HAP-1 (cell line): ENCODE measurements at regions not wholly inside any gene's neighbourhood (a gene's known extent, or its start where the extent isn't known, plus 50 kb on each side); places are given as distances from the start of the nearest gene placed in this dataset.

Experiments
- DNase-seq, 2 experiments: peaks; one replicate each; pipeline ENCODE4 v3.0.0-alpha.2; 2016 to 2020; ENCODE audit warnings: low spot score in 2 of 2
- H3K27me3 ChIP-seq: fragments of 250-450 bp; sonication (Bioruptor Pico); 2 replicates; pipeline ENCODE4 v1.5.1; 2020; ENCODE audit warnings: low read depth, mild to moderate bottlenecking, moderate library complexity
- H3K36me3 ChIP-seq: fragments of 250-450 bp; sonication (Bioruptor Pico); replicated peaks from 2 replicates; pipeline ENCODE4 v1.5.1; 2020; ENCODE audit warnings: mild to moderate bottlenecking
- H3K4me1 ChIP-seq: fragments of 250-450 bp; sonication (Bioruptor Pico); 2 replicates; pipeline ENCODE4 v1.5.1; 2020; ENCODE audit warnings: mild to moderate bottlenecking
- H3K4me3 ChIP-seq: fragments of 250-450 bp; sonication (Bioruptor Pico); 2 replicates; pipeline ENCODE4 v1.5.1; 2020; ENCODE audit warnings: mild to moderate bottlenecking, moderate library complexity
- H3K9me3 ChIP-seq: fragments of 250-450 bp; sonication (Bioruptor Pico); 2 replicates; pipeline ENCODE4 v1.5.1; 2020; ENCODE audit warnings: mild to moderate bottlenecking, moderate library complexity
- in situ Hi-C: fragments of 300-500 bp; cut with MboI; formaldehyde crosslinking; loops from 3 replicates; pipeline ENCODE4 v1.14.3; 2020; ENCODE audit warnings: low sequenced_read_pairs, inconsistent platforms, mixed read lengths

GRCh38 chr15:95120595-95120994 lies 889.2 kb downstream of the MCTP2 start:
- in situ Hi-C loops = no loop called here
- Histone ChIP-seq H3K27me3 (no peaks in the 10 kb centered on the region), H3K4me3 (no peak overlapping the region), H3K36me3 (no peaks in the 10 kb centered on the region), H3K9me3 (no peaks in the 10 kb centered on the region), H3K4me1 (no peaks in the 10 kb centered on the region)
- DNase-seq = no peak

GRCh38 chr15:95121191-95121590 lies 889.8 kb downstream of the MCTP2 start:
- no peak for DNase-seq
- Histone ChIP-seq H3K36me3 (no peaks in the 10 kb centered on the region), H3K9me3 (no peaks in the 10 kb centered on the region), H3K27me3 (no peaks in the 10 kb centered on the region), H3K4me1 (no peaks in the 10 kb centered on the region), H3K4me3 (no peak overlapping the region)
- in situ Hi-C loops = no loop called here

- no peaks in the 10 kb centered on the region for H3K36me3 ChIP-seq
- H3K27me3 ChIP-seq = no peaks in the 10 kb centered on the region
- DNase-seq = no peak
- H3K9me3 ChIP-seq = no peaks in the 10 kb centered on the region
- in situ Hi-C loops = no loop called here
- no peak overlapping the region for H3K4me3 ChIP-seq
- H3K4me1 ChIP-seq = no peaks in the 10 kb centered on the region
These were observed 894.4 kb downstream of the MCTP2 start for GRCh38 chr15:95125803-95126202.

- no peaks in the 10 kb centered on the region for H3K4me1 ChIP-seq
- in situ Hi-C loops = no loop called here
- H3K36me3 ChIP-seq = no peaks in the 10 kb centered on the region
- DNase-seq = no peak
- H3K4me3 ChIP-seq = no peak overlapping the region
- no peaks in the 10 kb centered on the region for H3K9me3 ChIP-seq
- H3K27me3 ChIP-seq = no peaks in the 10 kb centered on the region
These were observed 896.0 kb downstream of the MCTP2 start for GRCh38 chr15:95127356-95127755.

GRCh38 chr15:95129574-95129973 lies 898.2 kb downstream of the MCTP2 start:
- no peaks in the 10 kb centered on the region for H3K36me3 ChIP-seq
- H3K4me1 ChIP-seq = no peaks in the 10 kb centered on the region
- no peaks in the 10 kb centered on the region for H3K9me3 ChIP-seq
- H3K27me3 ChIP-seq = no peaks in the 10 kb centered on the region
- H3K4me3 ChIP-seq = no peak overlapping the region
- in situ Hi-C loops = no loop called here
- DNase-seq = no peak

GRCh38 chr15:95131131-95131556 lies 899.8 kb downstream of the MCTP2 start:
- no peaks in the 10 kb centered on the region for H3K27me3 ChIP-seq
- H3K4me1 ChIP-seq = no peaks in the 10 kb centered on the region
- in situ Hi-C loops = no loop called here
- no peak for DNase-seq
- no peaks in the 10 kb centered on the region for H3K36me3 ChIP-seq
- H3K9me3 ChIP-seq = no peaks in the 10 kb centered on the region
- no peak overlapping the region for H3K4me3 ChIP-seq

- in situ Hi-C loops = no loop called here
- no peaks in the 10 kb centered on the region for H3K9me3 ChIP-seq
- no peak overlapping the region for H3K4me3 ChIP-seq
- DNase-seq = no peak
- no peaks in the 10 kb centered on the region for H3K4me1 ChIP-seq
- H3K36me3 ChIP-seq = no peaks in the 10 kb centered on the region
- no peaks in the 10 kb centered on the region for H3K27me3 ChIP-seq
These were observed 901.4 kb downstream of the MCTP2 start for GRCh38 chr15:95132774-95133173.

GRCh38 chr15:95134431-95135110 lies 903.2 kb downstream of the MCTP2 start:
- no peaks in the 10 kb centered on the region for H3K9me3 ChIP-seq
- in situ Hi-C loops = no loop called here
- no peaks in the 10 kb centered on the region for H3K27me3 ChIP-seq
- no peaks in the 10 kb centered on the region for H3K36me3 ChIP-seq
- no peak for DNase-seq
- H3K4me1 ChIP-seq = no peaks in the 10 kb centered on the region
- no peak overlapping the region for H3K4me3 ChIP-seq

- H3K4me3 ChIP-seq = no peak overlapping the region
- no peak for DNase-seq
- no peaks in the 10 kb centered on the region for H3K36me3 ChIP-seq
- in situ Hi-C loops = no loop called here
- no peaks in the 10 kb centered on the region for H3K9me3 ChIP-seq
- H3K4me1 ChIP-seq = no peaks in the 10 kb centered on the region
- H3K27me3 ChIP-seq = no peaks in the 10 kb centered on the region
These were observed 907.4 kb downstream of the MCTP2 start for GRCh38 chr15:95138604-95139270.

- Histone ChIP-seq H3K36me3 (no peaks in the 10 kb centered on the region), H3K4me3 (no peak overlapping the region), H3K27me3 (no peaks in the 10 kb centered on the region), H3K9me3 (no peaks in the 10 kb centered on the region), H3K4me1 (no peaks in the 10 kb centered on the region)
- DNase-seq = no peak
- in situ Hi-C loops = no loop called here
These were observed 910.1 kb downstream of the MCTP2 start for GRCh38 chr15:95141486-95141885.

GRCh38 chr15:95142531-95142930 lies 911.2 kb downstream of the MCTP2 start:
- Histone ChIP-seq H3K4me3 (no peak overlapping the region), H3K36me3 (no peaks in the 10 kb centered on the region), H3K4me1 (no peaks in the 10 kb centered on the region), H3K9me3 (no peaks in the 10 kb centered on the region), H3K27me3 (no peaks in the 10 kb centered on the region)
- in situ Hi-C loops = no loop called here
- DNase-seq = no peak

GRCh38 chr15:95146481-95146880 lies 915.1 kb downstream of the MCTP2 start:
- no peak overlapping the region for H3K4me3 ChIP-seq
- no peak for DNase-seq
- H3K36me3 ChIP-seq = no peaks in the 10 kb centered on the region
- H3K9me3 ChIP-seq = no peaks in the 10 kb centered on the region
- no peaks in the 10 kb centered on the region for H3K27me3 ChIP-seq
- in situ Hi-C loops = no loop called here
- H3K4me1 ChIP-seq = no peaks in the 10 kb centered on the region

- Histone ChIP-seq H3K4me1 (no peaks in the 10 kb centered on the region), H3K36me3 (no peaks in the 10 kb centered on the region), H3K9me3 (no peaks in the 10 kb centered on the region), H3K27me3 (no peaks in the 10 kb centered on the region), H3K4me3 (no peak overlapping the region)
- no peak for DNase-seq
- in situ Hi-C loops = no loop called here
These were observed 916.8 kb downstream of the MCTP2 start for GRCh38 chr15:95148183-95148582.

GRCh38 chr15:95149036-95149435 lies 917.7 kb downstream of the MCTP2 start:
- no peak overlapping the region for H3K4me3 ChIP-seq
- in situ Hi-C loops = no loop called here
- H3K9me3 ChIP-seq = no peaks in the 10 kb centered on the region
- H3K36me3 ChIP-seq = no peaks in the 10 kb centered on the region
- H3K27me3 ChIP-seq = no peaks in the 10 kb centered on the region
- H3K4me1 ChIP-seq = no peaks in the 10 kb centered on the region
- DNase-seq = no peak

GRCh38 chr15:95149771-95150170 lies 918.4 kb downstream of the MCTP2 start:
- Histone ChIP-seq H3K9me3 (no peaks in the 10 kb centered on the region), H3K27me3 (no peaks in the 10 kb centered on the region), H3K4me1 (no peaks in the 10 kb centered on the region), H3K36me3 (no peaks in the 10 kb centered on the region), H3K4me3 (no peak overlapping the region)
- in situ Hi-C loops = no loop called here
- DNase-seq = no peak
